ENCODE measurements at regions not wholly inside any gene's neighbourhood (a gene's known extent, or its start where the extent isn't known, plus 50 kb on each side); places are given as distances from the start of the nearest gene placed in this dataset.
A peak's percentile ranks its signal among the peaks of the same experiment; 100 is the strongest.

- TF ChIP-seq CTCF (IDR thresholded peaks at IDR 0.05) (no peak), POLR2AphosphoS5 (IDR thresholded peaks at IDR 0.05; ENCODE audit: low read depth, low read length) (no peak), USF2 (IDR thresholded peaks at IDR 0.05; ENCODE audit: borderline replicate concordance, low read depth, low read length) (no peak), REST (IDR thresholded peaks at IDR 0.05; ENCODE audit: low read depth, low read length) (no peak), NFIC (IDR thresholded peaks at IDR 0.05; ENCODE audit: borderline replicate concordance) (0 out of 2 replicates have a peak, but pooled peaks have one; percentile 8), GATA2 (CRISPR knock-in tag; IDR thresholded peaks at IDR 0.05) (no peak)
These were observed 78.2 kb upstream of the UGP2 start for GRCh38 chr2:63763391-63763941.

All from SK-N-SH (cell line).